ENCODE measurements at regions not wholly inside any gene's neighbourhood (a gene's known extent, or its start where the extent isn't known, plus 50 kb on each side); places are given as distances from the start of the nearest gene placed in this dataset.

- no peaks in the 10 kb centered on the region for H3K36me3 ChIP-seq (ENCODE audit: insufficient read depth, low read length)
- peaks cover 18% of the 10 kb centered on the region for H3K4me1 ChIP-seq (ENCODE audit: insufficient read depth, low read length)
- H3K9me3 ChIP-seq (ENCODE audit: low read length) = no peaks in the 10 kb centered on the region
- H2AFZ ChIP-seq (ENCODE audit: low read depth, low read length) = no peak overlapping the region
- H3K27me3 ChIP-seq (ENCODE audit: insufficient read depth, low read length) = no peaks in the 10 kb centered on the region
- no peak overlapping the region for H3K4me3 ChIP-seq (ENCODE audit: low read length)
Measured at GRCh38 chr2:501130-501529, 176.1 kb downstream of the TMEM18 start.

GRCh38 chr2:499726-500125, 177.5 kb downstream of the TMEM18 start:
- peaks cover 5% of the 10 kb centered on the region for H3K4me1 ChIP-seq (ENCODE audit: insufficient read depth, low read length)
- H3K36me3 ChIP-seq (ENCODE audit: insufficient read depth, low read length) = no peaks in the 10 kb centered on the region
- H3K9me3 ChIP-seq (ENCODE audit: low read length) = no peaks in the 10 kb centered on the region
- H3K27me3 ChIP-seq (ENCODE audit: insufficient read depth, low read length) = no peaks in the 10 kb centered on the region
- H2AFZ ChIP-seq (ENCODE audit: low read depth, low read length) = no peak overlapping the region
- H3K4me3 ChIP-seq (ENCODE audit: low read length) = no peak overlapping the region

- Histone ChIP-seq H3K9me3 (ENCODE audit: low read length) (no peaks in the 10 kb centered on the region), H3K4me3 (ENCODE audit: low read length) (no peak overlapping the region), H3K36me3 (ENCODE audit: insufficient read depth, low read length) (no peaks in the 10 kb centered on the region), H3K27me3 (ENCODE audit: insufficient read depth, low read length) (no peaks in the 10 kb centered on the region), H3K4me1 (ENCODE audit: insufficient read depth, low read length) (peaks cover 4% of the 10 kb centered on the region), H2AFZ (ENCODE audit: low read depth, low read length) (no peak overlapping the region)
Measured at GRCh38 chr2:498493-499178, 178.6 kb downstream of the TMEM18 start.

- Histone ChIP-seq H3K4me3 (ENCODE audit: low read length) (no peak overlapping the region), H3K36me3 (ENCODE audit: insufficient read depth, low read length) (no peaks in the 10 kb centered on the region), H2AFZ (ENCODE audit: low read depth, low read length) (no peak overlapping the region), H3K9me3 (ENCODE audit: low read length) (no peaks in the 10 kb centered on the region), H3K4me1 (ENCODE audit: insufficient read depth, low read length) (peaks cover 4% of the 10 kb centered on the region), H3K27me3 (ENCODE audit: insufficient read depth, low read length) (no peaks in the 10 kb centered on the region)
Measured at GRCh38 chr2:497770-498492, 179.3 kb downstream of the TMEM18 start.

GRCh38 chr2:496729-497128, 180.5 kb downstream of the TMEM18 start:
- Histone ChIP-seq H3K36me3 (ENCODE audit: insufficient read depth, low read length) (no peaks in the 10 kb centered on the region), H3K9me3 (ENCODE audit: low read length) (peaks cover 2% of the 10 kb centered on the region), H3K4me1 (ENCODE audit: insufficient read depth, low read length) (peaks cover 4% of the 10 kb centered on the region), H2AFZ (ENCODE audit: low read depth, low read length) (no peak overlapping the region), H3K4me3 (ENCODE audit: low read length) (no peak overlapping the region), H3K27me3 (ENCODE audit: insufficient read depth, low read length) (no peaks in the 10 kb centered on the region)

DNA sequence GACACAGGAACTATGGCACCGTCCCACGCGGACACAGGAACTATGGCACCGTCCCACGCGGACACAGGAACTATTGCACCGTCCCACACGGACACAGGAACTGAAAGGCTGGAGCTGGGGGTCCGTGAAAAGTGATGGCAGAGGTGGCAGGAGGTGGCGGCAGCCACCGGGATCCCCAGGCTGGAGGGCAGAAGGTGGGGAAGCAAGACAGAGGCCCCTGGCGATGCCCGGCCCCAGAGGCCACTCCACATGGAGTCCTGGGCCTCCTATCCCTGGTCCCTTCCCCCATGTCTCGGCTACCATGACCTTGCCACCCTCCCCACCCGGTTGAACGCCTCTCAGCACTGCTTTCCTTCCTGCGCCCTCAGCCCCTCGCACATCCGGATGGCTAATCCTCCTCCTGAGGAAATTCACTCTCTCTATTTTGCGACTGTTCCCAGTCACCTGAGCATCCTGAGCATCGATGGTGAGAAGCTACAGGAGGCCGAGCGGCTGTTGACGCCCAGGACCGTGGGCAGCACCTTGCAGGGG, 181.4 kb downstream of the TMEM18 start:
- H2AFZ ChIP-seq (ENCODE audit: low read depth, low read length) = no peak overlapping the region
- no peak overlapping the region for H3K4me3 ChIP-seq (ENCODE audit: low read length)

DNA sequence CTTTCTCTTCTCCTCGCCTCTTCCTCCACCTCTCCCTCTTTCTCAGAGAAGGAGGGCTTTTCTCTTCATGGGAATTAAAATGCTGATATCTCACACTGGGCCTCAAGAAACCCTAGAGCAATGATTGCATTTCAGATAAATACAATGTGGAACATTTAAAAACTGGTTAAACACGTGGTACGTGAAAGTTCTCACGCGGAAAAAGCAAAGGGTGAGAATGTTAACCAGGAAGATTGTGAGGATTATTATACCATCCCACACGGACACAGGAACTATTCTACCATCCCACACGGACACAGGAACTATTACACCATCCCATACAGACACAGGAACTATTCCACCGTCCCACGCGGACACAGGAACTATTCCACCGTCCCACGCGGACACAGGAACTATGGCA, 182.4 kb downstream of the TMEM18 start:
- H3K9me3 ChIP-seq (ENCODE audit: low read length) = peaks cover 2% of the 10 kb centered on the region
- H3K27me3 ChIP-seq (ENCODE audit: insufficient read depth, low read length) = no peaks in the 10 kb centered on the region
- no peak overlapping the region for H3K4me3 ChIP-seq (ENCODE audit: low read length)
- H2AFZ ChIP-seq (ENCODE audit: low read depth, low read length) = no peak overlapping the region
- no peaks in the 10 kb centered on the region for H3K36me3 ChIP-seq (ENCODE audit: insufficient read depth, low read length)
- H3K4me1 ChIP-seq (ENCODE audit: insufficient read depth, low read length) = no peaks in the 10 kb centered on the region

More for the DNA sequence above, 181.4 kb downstream of the TMEM18 start:
- no peaks in the 10 kb centered on the region for H3K27me3 ChIP-seq (ENCODE audit: insufficient read depth, low read length)
- H3K36me3 ChIP-seq (ENCODE audit: insufficient read depth, low read length) = no peaks in the 10 kb centered on the region
- peaks cover 2% of the 10 kb centered on the region for H3K9me3 ChIP-seq (ENCODE audit: low read length)
- H3K4me1 ChIP-seq (ENCODE audit: insufficient read depth, low read length) = peaks cover 4% of the 10 kb centered on the region

DNA sequence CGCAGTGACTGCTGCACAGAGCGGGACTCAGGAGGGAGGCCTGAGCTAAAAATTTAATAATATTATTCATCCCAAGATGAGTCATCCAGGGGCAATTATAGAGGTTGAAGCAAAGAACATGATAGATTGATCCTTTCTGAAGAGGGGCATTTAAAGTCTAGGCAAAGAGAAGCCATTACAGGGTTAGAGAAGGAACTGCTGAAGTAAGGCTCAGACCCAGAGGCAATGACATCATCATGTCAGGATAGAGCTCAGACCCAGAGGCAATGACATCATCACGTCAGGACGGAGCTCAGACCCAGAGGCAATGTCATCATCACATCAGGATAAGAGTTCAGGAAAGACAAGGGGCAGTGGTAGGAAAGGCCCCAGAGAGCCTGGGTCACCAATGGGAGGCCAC, 184.0 kb downstream of the TMEM18 start:
- no peaks in the 10 kb centered on the region for H3K27me3 ChIP-seq (ENCODE audit: insufficient read depth, low read length)
- H3K36me3 ChIP-seq (ENCODE audit: insufficient read depth, low read length) = no peaks in the 10 kb centered on the region
- peaks cover 2% of the 10 kb centered on the region for H3K9me3 ChIP-seq (ENCODE audit: low read length)
- H3K4me3 ChIP-seq (ENCODE audit: low read length) = no peak overlapping the region
- H3K4me1 ChIP-seq (ENCODE audit: insufficient read depth, low read length) = no peaks in the 10 kb centered on the region
- no peak overlapping the region for H2AFZ ChIP-seq (ENCODE audit: low read depth, low read length)

DNA sequence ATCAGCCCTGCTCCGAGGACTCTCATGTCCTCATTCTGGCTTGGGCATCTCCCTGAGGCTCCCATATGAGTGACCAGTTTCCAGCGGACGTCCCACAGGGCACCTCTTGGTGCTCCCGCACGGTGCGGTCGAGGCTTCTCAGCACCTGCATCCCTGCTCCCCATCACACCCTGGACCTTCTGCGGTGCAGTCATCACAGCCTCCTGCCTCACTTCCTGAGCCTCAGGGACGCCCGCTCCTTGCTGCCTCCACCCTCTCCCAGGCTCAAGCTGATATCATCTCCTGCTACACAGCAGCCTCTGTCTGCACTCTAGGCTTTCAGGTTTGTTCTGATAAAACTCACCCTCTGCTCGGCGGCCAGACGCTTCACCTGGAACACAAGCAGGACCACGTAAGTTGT, 185.0 kb downstream of the TMEM18 start:
- Histone ChIP-seq H3K4me1 (ENCODE audit: insufficient read depth, low read length) (no peaks in the 10 kb centered on the region), H3K9me3 (ENCODE audit: low read length) (peaks cover 4% of the 10 kb centered on the region)

DNA sequence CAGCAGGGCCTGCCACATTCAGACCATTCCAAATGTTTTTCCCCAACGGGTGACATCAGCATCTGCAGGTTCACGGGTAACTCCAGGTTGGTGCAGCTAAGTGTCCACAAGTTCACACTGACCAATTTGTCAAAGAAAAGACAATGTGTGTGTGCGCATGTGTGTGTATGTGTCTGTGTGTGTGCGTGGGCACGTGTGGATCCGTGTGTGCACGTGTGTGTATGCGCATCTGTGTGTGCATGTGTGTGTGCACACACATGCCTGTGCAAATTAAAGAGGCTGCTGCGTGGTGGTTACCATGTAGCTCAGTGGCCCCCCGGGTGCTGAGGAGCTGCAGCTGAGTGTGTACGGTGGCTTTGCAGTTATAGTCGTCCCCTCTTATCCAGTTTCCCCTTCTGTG, 187.4 kb downstream of the TMEM18 start:
- no peak overlapping the region for H3K4me3 ChIP-seq (ENCODE audit: low read length)
- H3K36me3 ChIP-seq (ENCODE audit: insufficient read depth, low read length) = no peaks in the 10 kb centered on the region
- no peaks in the 10 kb centered on the region for H3K27me3 ChIP-seq (ENCODE audit: insufficient read depth, low read length)
- no peaks in the 10 kb centered on the region for H3K4me1 ChIP-seq (ENCODE audit: insufficient read depth, low read length)
- no peak overlapping the region for H2AFZ ChIP-seq (ENCODE audit: low read depth, low read length)
- peaks cover 6% of the 10 kb centered on the region for H3K9me3 ChIP-seq (ENCODE audit: low read length)

More for the DNA sequence above, 185.0 kb downstream of the TMEM18 start:
- no peak overlapping the region for H3K4me3 ChIP-seq (ENCODE audit: low read length)
- no peaks in the 10 kb centered on the region for H3K36me3 ChIP-seq (ENCODE audit: insufficient read depth, low read length)
- no peaks in the 10 kb centered on the region for H3K27me3 ChIP-seq (ENCODE audit: insufficient read depth, low read length)
- H2AFZ ChIP-seq (ENCODE audit: low read depth, low read length) = no peak overlapping the region

DNA sequence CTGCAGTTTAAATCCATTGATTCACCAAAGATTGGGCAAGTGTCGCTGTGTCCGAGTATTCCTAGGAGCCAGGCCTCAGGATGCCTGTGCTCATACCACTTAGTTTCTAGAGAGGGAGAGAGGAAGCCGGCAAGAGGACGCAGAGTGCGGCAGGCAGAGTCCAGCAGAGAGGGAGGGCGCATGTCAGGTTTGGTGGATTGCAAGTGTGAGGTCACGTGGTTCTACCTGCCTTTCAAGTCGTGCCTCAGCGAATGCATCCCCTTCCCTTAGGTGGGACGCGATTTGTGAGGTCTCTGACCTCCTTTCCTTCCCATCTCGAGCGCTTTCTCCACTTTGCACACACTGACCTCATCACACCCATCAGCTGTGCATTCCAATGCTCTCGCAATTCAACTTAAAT, 188.1 kb downstream of the TMEM18 start:
- Histone ChIP-seq H3K4me1 (ENCODE audit: insufficient read depth, low read length) (no peaks in the 10 kb centered on the region), H3K27me3 (ENCODE audit: insufficient read depth, low read length) (no peaks in the 10 kb centered on the region), H3K4me3 (ENCODE audit: low read length) (no peak overlapping the region), H3K9me3 (ENCODE audit: low read length) (peaks cover 6% of the 10 kb centered on the region), H2AFZ (ENCODE audit: low read depth, low read length) (no peak overlapping the region), H3K36me3 (ENCODE audit: insufficient read depth, low read length) (no peaks in the 10 kb centered on the region)

GRCh38 chr2:487186-488079, 189.8 kb downstream of the TMEM18 start:
- Histone ChIP-seq H3K4me3 (ENCODE audit: low read length) (no peak overlapping the region), H3K4me1 (ENCODE audit: insufficient read depth, low read length) (no peaks in the 10 kb centered on the region)

DNA sequence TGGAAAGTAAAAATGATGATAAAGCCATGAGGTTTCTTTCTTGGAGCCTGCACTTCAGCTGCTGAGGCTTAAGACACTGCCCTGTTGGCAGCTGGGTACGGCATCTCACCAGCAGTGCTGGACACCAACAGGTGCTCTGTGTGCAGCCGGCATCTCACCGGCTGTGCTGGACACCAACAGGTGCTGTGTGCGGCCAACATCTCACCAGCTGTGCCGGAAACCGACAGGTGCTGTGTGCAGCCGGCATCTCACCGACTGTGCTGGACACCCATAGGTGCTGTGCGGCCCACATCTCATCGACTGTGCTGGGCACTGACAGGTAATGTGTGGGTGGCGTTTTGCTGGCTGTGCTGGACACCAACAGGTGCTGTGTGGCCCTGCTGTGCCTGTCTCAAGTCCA, 190.8 kb downstream of the TMEM18 start:
- Histone ChIP-seq H3K27me3 (ENCODE audit: insufficient read depth, low read length) (no peaks in the 10 kb centered on the region), H2AFZ (ENCODE audit: low read depth, low read length) (no peak overlapping the region), H3K9me3 (ENCODE audit: low read length) (peaks cover 4% of the 10 kb centered on the region), H3K4me3 (ENCODE audit: low read length) (no peak overlapping the region), H3K36me3 (ENCODE audit: insufficient read depth, low read length) (no peaks in the 10 kb centered on the region), H3K4me1 (ENCODE audit: insufficient read depth, low read length) (no peaks in the 10 kb centered on the region)

More at GRCh38 chr2:487186-488079, 189.8 kb downstream of the TMEM18 start:
- no peaks in the 10 kb centered on the region for H3K27me3 ChIP-seq (ENCODE audit: insufficient read depth, low read length)
- H2AFZ ChIP-seq (ENCODE audit: low read depth, low read length) = no peak overlapping the region
- H3K9me3 ChIP-seq (ENCODE audit: low read length) = peaks cover 4% of the 10 kb centered on the region
- no peaks in the 10 kb centered on the region for H3K36me3 ChIP-seq (ENCODE audit: insufficient read depth, low read length)
